HG03025 (cell line): ENCODE measurements at regions not wholly inside any gene's neighbourhood (a gene's known extent, or its start where the extent isn't known, plus 50 kb on each side); places are given as distances from the start of the nearest gene placed in this dataset.

Experiments
- ATAC-seq: cut with Tn5 transposase; IDR thresholded peaks from one replicate; pipeline ENCODE4 v1.9.1; 2021; ENCODE audit warnings: mild to moderate bottlenecking, moderate library complexity; ENCODE audit not compliant: unreplicated experiment, low FRiP score

- no peak for ATAC-seq
Measured at GRCh38 chr1:115495111-115495510, 146.7 kb upstream of the VANGL1 start.

GRCh38 chr1:115493834-115494233 is 147.9 kb upstream of the VANGL1 start:
- no peak for ATAC-seq

GRCh38 chr1:115492880-115493279 is 148.9 kb upstream of the VANGL1 start:
- ATAC-seq: no peak

GRCh38 chr1:115492019-115492595 is 149.7 kb upstream of the VANGL1 start:
- no peak for ATAC-seq

GRCh38 chr1:115491298-115492018 is 150.3 kb upstream of the VANGL1 start:
- no peak for ATAC-seq

- no peak for ATAC-seq
Measured at GRCh38 chr1:115479055-115479482, 141.0 kb upstream of the NGF start.

GRCh38 chr1:115477071-115477470 is 139.0 kb upstream of the NGF start:
- ATAC-seq: no peak

- no peak for ATAC-seq
Measured at GRCh38 chr1:115476616-115477015, 138.6 kb upstream of the NGF start.

- no peak for ATAC-seq
Measured at GRCh38 chr1:115475901-115476300, 137.9 kb upstream of the NGF start.

GRCh38 chr1:115475252-115475651 is 137.2 kb upstream of the NGF start:
- ATAC-seq: no peak

- no peak for ATAC-seq
Measured at GRCh38 chr1:115473986-115474565, 136.0 kb upstream of the NGF start.

- peak; percentile 70 for ATAC-seq
Measured at GRCh38 chr1:115469703-115470476, 131.8 kb upstream of the NGF start.

GRCh38 chr1:115467790-115468189 is 129.7 kb upstream of the NGF start:
- ATAC-seq: no peak

- no peak for ATAC-seq
Measured at GRCh38 chr1:115467196-115467595, 129.1 kb upstream of the NGF start.

GRCh38 chr1:115466433-115466832 is 128.4 kb upstream of the NGF start:
- ATAC-seq: no peak

- ATAC-seq: no peak
Measured at GRCh38 chr1:115465802-115466363, 127.8 kb upstream of the NGF start.

GRCh38 chr1:115463347-115463746 is 125.3 kb upstream of the NGF start:
- ATAC-seq: no peak

GRCh38 chr1:115462566-115463076 is 124.6 kb upstream of the NGF start:
- no peak for ATAC-seq

GRCh38 chr1:115461526-115461925 is 123.5 kb upstream of the NGF start:
- no peak for ATAC-seq

- ATAC-seq: no peak
Measured at GRCh38 chr1:115459161-115459560, 121.1 kb upstream of the NGF start.
